Gastrocnemius medialis (tissue), 4 donors: ENCODE measurements at regions not wholly inside any gene's neighbourhood (a gene's known extent, or its start where the extent isn't known, plus 50 kb on each side); places are given as distances from the start of the nearest gene placed in this dataset.
A peak's percentile ranks its signal among the peaks of the same experiment; 100 is the strongest.
"Not testable (repeated sequence)": the region's sequence is repeated elsewhere in the genome, so short reads cannot be mapped to it uniquely, and the experiment has no call there.

Experiments
- ATAC-seq, 2 donors: fragments of 150-250 bp; one replicate each; pipeline ENCODE4 v1.9.1; 2016
- DNase-seq, 2 donors: peaks; one replicate each; pipeline ENCODE4 v3.0.0-alpha.2; 2019
- H3K27ac ChIP-seq, 4 donors: fragments of 200-600 bp; sonication (generic); 1 replicate in 1 of 4; 2 replicates in 3 of 4; pipeline ENCODE4 v1.5.1; 2016 to 2018; ENCODE audit warnings: mild to moderate bottlenecking in 2 of 4, moderate library complexity in 1 of 4
- H3K27me3 ChIP-seq, 3 donors: fragments of 200-600 bp; sonication (generic) in 2 of 3; 1 replicate in 1 of 3; 2 replicates in 2 of 3; pipeline versions ENCODE4 v1.5.1 to v1.6.0; 2016 to 2019; ENCODE audit warnings: mild to moderate bottlenecking in 1 of 3, moderate library complexity in 1 of 3
- H3K36me3 ChIP-seq, 2 donors: fragments of 200-600 bp; sonication (generic) in 1 of 2; one replicate each; pipeline ENCODE4 v1.5.1; 2017 to 2018
- H3K4me1 ChIP-seq, 2 donors: fragments of 200-600 bp; sonication (generic) in 1 of 2; one replicate each; pipeline ENCODE4 v1.5.1; 2016 to 2017; ENCODE audit warnings: mild to moderate bottlenecking in 2 of 2
- H3K4me3 ChIP-seq, 4 donors: fragments of 200-600 bp; sonication (generic) in 3 of 4; 1 replicate in 1 of 4; 2 replicates in 3 of 4; pipeline ENCODE4 v1.5.1; 2016 to 2019; ENCODE audit warnings: mild to moderate bottlenecking in 2 of 4
- H3K9me3 ChIP-seq, 3 donors: fragments of 200-600 bp; sonication (generic) in 2 of 3; 1 replicate in 1 of 3; 2 replicates in 2 of 3; pipeline ENCODE4 v1.5.1; 2016 to 2019
- CTCF ChIP-seq, 5 experiments: fragments of 450-650 bp in 3 of 5; fragments of 200-600 bp in 2 of 5; sonication (generic) in 2 of 5; IDR thresholded peaks in 4 of 5; conservative IDR thresholded peaks in 1 of 5; 1 replicate in 4 of 5; 2 replicates in 1 of 5; pipeline ENCODE4 v1.5.1; 2016 to 2019; ENCODE audit warnings: antibody characterized with exemption in 5 of 5, mild to moderate bottlenecking in 3 of 5, moderate library complexity in 3 of 5
- POLR2A ChIP-seq, 2 donors: fragments of 450-650 bp; IDR thresholded peaks; one replicate each; pipeline ENCODE4 v1.6.1; 2017; ENCODE audit warnings: antibody characterized with exemption in 2 of 2, mild to moderate bottlenecking in 2 of 2, moderate library complexity in 2 of 2
- in situ Hi-C, 4 donors: fragments of 200-750 bp; cut with MboI; loops; one replicate each; pipeline versions ENCODE4 v1.15.0 to v1.8.0; 2017; ENCODE audit warnings: low sequenced_read_pairs in 4 of 4
- intact Hi-C: fragments of 100-400 bp; cut with DNase I; formaldehyde crosslinking; loops from one replicate; pipeline ENCODE4 v1.15.1; 2023; ENCODE audit warnings: low total_unique reads

GRCh38 chrY:9118704-9119103, 218.6 kb upstream of the TSPY4 start:
- no peaks in the 10 kb centered on the region for H3K27me3 ChIP-seq
- no peak for TF ChIP-seq POLR2A (IDR thresholded peaks at IDR 0.05)
- TF ChIP-seq CTCF (IDR thresholded peaks at IDR 0.05 in 4 of 5, conservative IDR thresholded peaks at IDR 0.05 in 1 of 5), result no peak
- no peak overlapping the region for H3K4me3 ChIP-seq
- H3K27ac ChIP-seq, result no peak overlapping the region
- ATAC-seq (no peak), DNase-seq (no peak)
- intact Hi-C loops, result no loop called here
- H3K36me3 ChIP-seq, result no peaks in the 10 kb centered on the region
- in situ Hi-C loops, result no loop called here
- H3K9me3 ChIP-seq, result no peaks in the 10 kb centered on the region
- no peaks in the 10 kb centered on the region for H3K4me1 ChIP-seq

- in situ Hi-C loops, result no loop called here
- Histone ChIP-seq H3K27ac (no peak overlapping the region), H3K4me3 (no peak overlapping the region), H3K4me1 (no peaks in the 10 kb centered on the region), H3K36me3 (no peaks in the 10 kb centered on the region), H3K9me3 (no peaks in the 10 kb centered on the region), H3K27me3 (no peaks in the 10 kb centered on the region)
- intact Hi-C loops, result no loop called here
- ATAC-seq, result no peak
- no peak for DNase-seq
- TF ChIP-seq POLR2A (IDR thresholded peaks at IDR 0.05), result no peak
- no peak for TF ChIP-seq CTCF (IDR thresholded peaks at IDR 0.05 in 4 of 5, conservative IDR thresholded peaks at IDR 0.05 in 1 of 5)
These were observed 212.6 kb upstream of the TSPY4 start for GRCh38 chrY:9124623-9125022.

GRCh38 chrY:9126545-9126944, 210.7 kb upstream of the TSPY4 start:
- H3K36me3 ChIP-seq, result no peaks in the 10 kb centered on the region
- no peak overlapping the region for H3K27ac ChIP-seq
- H3K4me3 ChIP-seq, result no peak overlapping the region
- in situ Hi-C loops, result no loop called here
- no peaks in the 10 kb centered on the region for H3K27me3 ChIP-seq
- H3K4me1 ChIP-seq, result no peaks in the 10 kb centered on the region
- no peak for DNase-seq
- H3K9me3 ChIP-seq, result no peaks in the 10 kb centered on the region
- ATAC-seq, result no peak
- intact Hi-C loops, result no loop called here
- TF ChIP-seq POLR2A (IDR thresholded peaks at IDR 0.05), result no peak
- TF ChIP-seq CTCF (IDR thresholded peaks at IDR 0.05 in 4 of 5, conservative IDR thresholded peaks at IDR 0.05 in 1 of 5), result no peak

GRCh38 chrY:9143366-9143765, 193.9 kb upstream of the TSPY4 start:
- H3K27me3 ChIP-seq, H3K9me3 ChIP-seq, H3K4me3 ChIP-seq, in situ Hi-C loops, intact Hi-C loops, ATAC-seq, H3K4me1 ChIP-seq, H3K27ac ChIP-seq, H3K36me3 ChIP-seq: not testable (repeated sequence)
- DNase-seq, result peak in 1 of 2 donors; percentile 13

GRCh38 chrY:9154552-9154951, 182.7 kb upstream of the TSPY4 start:
- H3K27me3 ChIP-seq, H3K36me3 ChIP-seq, H3K9me3 ChIP-seq, H3K4me1 ChIP-seq, H3K4me3 ChIP-seq, H3K27ac ChIP-seq, ATAC-seq, in situ Hi-C loops, intact Hi-C loops, DNase-seq: not testable (repeated sequence)

- DNase-seq (no peak), ATAC-seq (no peak)
- no peaks in the 10 kb centered on the region for H3K4me1 ChIP-seq
- intact Hi-C loops (no loop called here), in situ Hi-C loops (no loop called here)
- H3K27ac ChIP-seq, result no peak overlapping the region
- TF ChIP-seq CTCF (IDR thresholded peaks at IDR 0.05 in 4 of 5, conservative IDR thresholded peaks at IDR 0.05 in 1 of 5), result no peak
- no peak for TF ChIP-seq POLR2A (IDR thresholded peaks at IDR 0.05)
- H3K27me3 ChIP-seq, result no peaks in the 10 kb centered on the region
- H3K4me3 ChIP-seq, result no peak overlapping the region
- no peaks in the 10 kb centered on the region for H3K9me3 ChIP-seq
- H3K36me3 ChIP-seq, result no peaks in the 10 kb centered on the region
These were observed 181.5 kb upstream of the TSPY4 start for GRCh38 chrY:9155721-9156120.
